Esophagus squamous epithelium (tissue), 4 donors: ENCODE measurements at regions not wholly inside any gene's neighbourhood (a gene's known extent, or its start where the extent isn't known, plus 50 kb on each side); places are given as distances from the start of the nearest gene placed in this dataset.

Experiments used
- POLR2A ChIP-seq, 4 donors: fragments of 450-650 bp; IDR thresholded peaks; one replicate each; pipeline ENCODE4 v1.6.1; 2017; ENCODE audit warnings: antibody characterized with exemption in 4 of 4, mild to moderate bottlenecking in 4 of 4, moderate library complexity in 3 of 4
- TF ChIP-seq, protein P1 (sequence below), 6 experiments: fragments of 450-650 bp in 4 of 6; fragments of 200-600 bp in 2 of 6; sonication (generic) in 2 of 6; IDR thresholded peaks; one replicate each; pipeline ENCODE4 v1.5.1; 2016 to 2019; ENCODE audit warnings: antibody characterized with exemption in 6 of 6, mild to moderate bottlenecking in 4 of 6, moderate library complexity in 4 of 6

DNA sequence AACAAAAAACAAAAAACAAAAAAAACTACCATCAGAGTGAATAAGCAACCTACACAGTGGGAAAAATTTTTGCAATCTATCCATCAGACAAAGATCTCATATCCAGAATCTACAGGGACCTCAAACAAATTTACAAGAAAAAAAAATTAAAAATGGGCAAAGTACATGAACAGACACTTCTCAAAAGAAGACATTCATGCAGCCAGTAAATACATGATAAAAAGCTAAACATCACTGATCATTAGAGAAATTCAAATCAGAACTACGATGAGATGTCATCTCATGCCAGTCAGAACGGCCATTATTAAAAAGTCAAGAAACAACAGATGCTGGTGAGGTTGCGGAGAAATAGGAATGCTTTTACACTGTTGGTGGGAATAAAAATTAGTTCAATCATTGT is 466.5 kb upstream of the ATXN7L3B start:
- TF ChIP-seq, protein P1, sequence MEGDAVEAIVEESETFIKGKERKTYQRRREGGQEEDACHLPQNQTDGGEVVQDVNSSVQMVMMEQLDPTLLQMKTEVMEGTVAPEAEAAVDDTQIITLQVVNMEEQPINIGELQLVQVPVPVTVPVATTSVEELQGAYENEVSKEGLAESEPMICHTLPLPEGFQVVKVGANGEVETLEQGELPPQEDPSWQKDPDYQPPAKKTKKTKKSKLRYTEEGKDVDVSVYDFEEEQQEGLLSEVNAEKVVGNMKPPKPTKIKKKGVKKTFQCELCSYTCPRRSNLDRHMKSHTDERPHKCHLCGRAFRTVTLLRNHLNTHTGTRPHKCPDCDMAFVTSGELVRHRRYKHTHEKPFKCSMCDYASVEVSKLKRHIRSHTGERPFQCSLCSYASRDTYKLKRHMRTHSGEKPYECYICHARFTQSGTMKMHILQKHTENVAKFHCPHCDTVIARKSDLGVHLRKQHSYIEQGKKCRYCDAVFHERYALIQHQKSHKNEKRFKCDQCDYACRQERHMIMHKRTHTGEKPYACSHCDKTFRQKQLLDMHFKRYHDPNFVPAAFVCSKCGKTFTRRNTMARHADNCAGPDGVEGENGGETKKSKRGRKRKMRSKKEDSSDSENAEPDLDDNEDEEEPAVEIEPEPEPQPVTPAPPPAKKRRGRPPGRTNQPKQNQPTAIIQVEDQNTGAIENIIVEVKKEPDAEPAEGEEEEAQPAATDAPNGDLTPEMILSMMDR (IDR thresholded peaks at IDR 0.05): no peak
- no peak for TF ChIP-seq POLR2A (IDR thresholded peaks at IDR 0.05)
